ENCODE measurements at regions not wholly inside any gene's neighbourhood (a gene's known extent, or its start where the extent isn't known, plus 50 kb on each side); places are given as distances from the start of the nearest gene placed in this dataset.

- TF ChIP-seq MAX (IDR thresholded peaks at IDR 0.05) (no peak), TAF1 (IDR thresholded peaks at IDR 0.05; ENCODE audit: low read depth) (no peak), EGR1 (IDR thresholded peaks at IDR 0.05) (no peak), TEAD4 (IDR thresholded peaks at IDR 0.05) (no peak), EP300 (IDR thresholded peaks at IDR 0.05; ENCODE audit: borderline replicate concordance) (no peak), NFIC (IDR thresholded peaks at IDR 0.05) (no peak), CREB1 (IDR thresholded peaks at IDR 0.05; ENCODE audit: low read depth) (no peak), YY1 (IDR thresholded peaks at IDR 0.05; ENCODE audit: low read depth) (no peak), TCF12 (IDR thresholded peaks at IDR 0.05; ENCODE audit: low read depth) (no peak)
Observed at GRCh38 chrX:27057883-27058282, 405.3 kb downstream of the PPP4R3C start.

GRCh38 chrX:27039332-27039731 is 423.8 kb downstream of the PPP4R3C start:
- TF ChIP-seq ZBTB7A (IDR thresholded peaks at IDR 0.05; ENCODE audit: low read depth) (no peak), FOXM1 (IDR thresholded peaks at IDR 0.05; ENCODE audit: borderline replicate concordance, low read depth) (no peak), USF1 (IDR thresholded peaks at IDR 0.05) (no peak), CEBPB (IDR thresholded peaks at IDR 0.05) (no peak), TCF12 (IDR thresholded peaks at IDR 0.05; ENCODE audit: low read depth) (no peak), RAD21 (IDR thresholded peaks at IDR 0.05; ENCODE audit: low read depth) (no peak), MAX (IDR thresholded peaks at IDR 0.05) (no peak), YY1 (IDR thresholded peaks at IDR 0.05; ENCODE audit: low read depth) (no peak), TAF1 (IDR thresholded peaks at IDR 0.05; ENCODE audit: low read depth) (no peak), TEAD4 (IDR thresholded peaks at IDR 0.05) (no peak), CREB1 (IDR thresholded peaks at IDR 0.05; ENCODE audit: low read depth) (no peak), NFIC (IDR thresholded peaks at IDR 0.05) (no peak)

GRCh38 chrX:27008486-27008885 is 454.7 kb downstream of the PPP4R3C start:
- TF ChIP-seq REST (IDR thresholded peaks at IDR 0.05; ENCODE audit: low read depth) (no peak), MAX (IDR thresholded peaks at IDR 0.05) (no peak), TCF12 (IDR thresholded peaks at IDR 0.05; ENCODE audit: low read depth) (no peak), FOXM1 (IDR thresholded peaks at IDR 0.05; ENCODE audit: borderline replicate concordance, low read depth) (no peak), TAF1 (IDR thresholded peaks at IDR 0.05; ENCODE audit: low read depth) (no peak), TEAD4 (IDR thresholded peaks at IDR 0.05) (no peak), NFIC (IDR thresholded peaks at IDR 0.05) (no peak), CREB1 (IDR thresholded peaks at IDR 0.05; ENCODE audit: low read depth) (no peak), YY1 (IDR thresholded peaks at IDR 0.05; ENCODE audit: low read depth) (no peak), RAD21 (IDR thresholded peaks at IDR 0.05; ENCODE audit: low read depth) (no peak), ZBTB7A (IDR thresholded peaks at IDR 0.05; ENCODE audit: low read depth) (no peak), EP300 (IDR thresholded peaks at IDR 0.05; ENCODE audit: borderline replicate concordance) (no peak), CEBPB (IDR thresholded peaks at IDR 0.05) (no peak)

GRCh38 chrX:26999634-27000033 is 463.5 kb downstream of the PPP4R3C start:
- TF ChIP-seq TAF1 (IDR thresholded peaks at IDR 0.05; ENCODE audit: low read depth), result no peak
- no peak for TF ChIP-seq REST (IDR thresholded peaks at IDR 0.05; ENCODE audit: low read depth)
- no peak for TF ChIP-seq TEAD4 (IDR thresholded peaks at IDR 0.05)
- no peak for TF ChIP-seq NFIC (IDR thresholded peaks at IDR 0.05)
- TF ChIP-seq ZBTB7A (IDR thresholded peaks at IDR 0.05; ENCODE audit: low read depth), result no peak

- no peak for TF ChIP-seq CREB1 (IDR thresholded peaks at IDR 0.05; ENCODE audit: low read depth)
- no peak for TF ChIP-seq YY1 (IDR thresholded peaks at IDR 0.05; ENCODE audit: low read depth)
- no peak for TF ChIP-seq NFIC (IDR thresholded peaks at IDR 0.05)
- TF ChIP-seq MAX (IDR thresholded peaks at IDR 0.05), result no peak
- no peak for TF ChIP-seq EP300 (IDR thresholded peaks at IDR 0.05; ENCODE audit: borderline replicate concordance)
- TF ChIP-seq RAD21 (IDR thresholded peaks at IDR 0.05; ENCODE audit: low read depth), result no peak
- no peak for TF ChIP-seq CEBPB (IDR thresholded peaks at IDR 0.05)
- TF ChIP-seq EGR1 (IDR thresholded peaks at IDR 0.05), result no peak
Observed at GRCh38 chrX:26958261-26958660, 504.9 kb downstream of the PPP4R3C start.

- TF ChIP-seq ZBTB7A (IDR thresholded peaks at IDR 0.05; ENCODE audit: low read depth) (no peak), USF1 (IDR thresholded peaks at IDR 0.05) (no peak), CREB1 (IDR thresholded peaks at IDR 0.05; ENCODE audit: low read depth) (no peak), TCF12 (IDR thresholded peaks at IDR 0.05; ENCODE audit: low read depth) (no peak), CEBPB (IDR thresholded peaks at IDR 0.05) (no peak), FOXM1 (IDR thresholded peaks at IDR 0.05; ENCODE audit: borderline replicate concordance, low read depth) (no peak), EGR1 (IDR thresholded peaks at IDR 0.05) (no peak), RAD21 (IDR thresholded peaks at IDR 0.05; ENCODE audit: low read depth) (no peak), NFIC (IDR thresholded peaks at IDR 0.05) (no peak), MAX (IDR thresholded peaks at IDR 0.05) (no peak), TAF1 (IDR thresholded peaks at IDR 0.05; ENCODE audit: low read depth) (no peak), TEAD4 (IDR thresholded peaks at IDR 0.05) (no peak), EP300 (IDR thresholded peaks at IDR 0.05; ENCODE audit: borderline replicate concordance) (no peak), REST (IDR thresholded peaks at IDR 0.05; ENCODE audit: low read depth) (no peak), YY1 (IDR thresholded peaks at IDR 0.05; ENCODE audit: low read depth) (no peak)
Observed at GRCh38 chrX:26954029-26954428, 509.1 kb downstream of the PPP4R3C start.

Data from Ishikawa (cell line).